Activated effector memory CD4-positive, alpha-beta T cell treated with anti-CD3 and anti-CD28 coated beads, Interleukin-2, amount 50 U/mL, for 16 hours (primary cell): ENCODE measurements at regions not wholly inside any gene's neighbourhood (a gene's known extent, or its start where the extent isn't known, plus 50 kb on each side); places are given as distances from the start of the nearest gene placed in this dataset.

Experiments
- DNase-seq: peaks from one replicate; pipeline ENCODE4 v3.0.0-alpha.2; 2020

- no peak for DNase-seq
Observed at GRCh38 chr2:129437725-129438124, 541.7 kb upstream of the RAB6C start.

GRCh38 chr2:129438501-129439057 lies 540.9 kb upstream of the RAB6C start:
- DNase-seq: no peak

GRCh38 chr2:129439406-129440302 lies 539.8 kb upstream of the RAB6C start:
- DNase-seq: no peak

GRCh38 chr2:129441610-129442009 lies 537.9 kb upstream of the RAB6C start:
- no peak for DNase-seq

GRCh38 chr2:129443235-129443864 lies 536.1 kb upstream of the RAB6C start:
- DNase-seq: no peak

- no peak for DNase-seq
Observed at GRCh38 chr2:129443865-129444739, 535.4 kb upstream of the RAB6C start.

- DNase-seq: no peak
Observed at GRCh38 chr2:129444751-129445150, 534.7 kb upstream of the RAB6C start.

GRCh38 chr2:129456691-129457090 lies 522.8 kb upstream of the RAB6C start:
- DNase-seq: no peak

- DNase-seq: no peak
Observed at GRCh38 chr2:129457277-129457818, 522.1 kb upstream of the RAB6C start.

GRCh38 chr2:129458006-129458405 lies 521.5 kb upstream of the RAB6C start:
- no peak for DNase-seq

GRCh38 chr2:129458436-129458835 lies 521.0 kb upstream of the RAB6C start:
- no peak for DNase-seq

GRCh38 chr2:129459200-129459876 lies 520.1 kb upstream of the RAB6C start:
- DNase-seq: no peak

GRCh38 chr2:129459881-129460280 lies 519.6 kb upstream of the RAB6C start:
- DNase-seq: no peak

- DNase-seq: no peak
Observed at GRCh38 chr2:129460299-129461198, 518.9 kb upstream of the RAB6C start.

- no peak for DNase-seq
Observed at GRCh38 chr2:129462349-129462748, 517.1 kb upstream of the RAB6C start.

GRCh38 chr2:129462967-129463366 lies 516.5 kb upstream of the RAB6C start:
- DNase-seq: no peak

- DNase-seq: no peak
Observed at GRCh38 chr2:129464036-129464435, 515.4 kb upstream of the RAB6C start.

- DNase-seq: no peak
Observed at GRCh38 chr2:129464631-129465030, 514.8 kb upstream of the RAB6C start.

GRCh38 chr2:129465045-129465444 lies 514.4 kb upstream of the RAB6C start:
- no peak for DNase-seq

- no peak for DNase-seq
Observed at GRCh38 chr2:129466389-129466788, 513.1 kb upstream of the RAB6C start.
